Upper lobe of left lung (tissue), 4 donors: ENCODE measurements at regions not wholly inside any gene's neighbourhood (a gene's known extent, or its start where the extent isn't known, plus 50 kb on each side); places are given as distances from the start of the nearest gene placed in this dataset.

ENCODE experiments used
- EP300 ChIP-seq, 4 donors: sonication (generic); formaldehyde crosslinking; IDR thresholded peaks; one replicate each; pipeline ENCODE4 v1.5.1; 2017; ENCODE audit warnings: antibody characterized with exemption in 4 of 4, control low read depth in 2 of 4
- POLR2A ChIP-seq, 4 donors: fragments of 450-650 bp; IDR thresholded peaks; one replicate each; pipeline ENCODE4 v1.5.1; 2016 to 2017; ENCODE audit warnings: antibody characterized with exemption in 4 of 4, mild to moderate bottlenecking in 2 of 4
- POLR2AphosphoS5 ChIP-seq, 2 donors: sonication (generic); formaldehyde crosslinking; IDR thresholded peaks; one replicate each; pipeline ENCODE4 v1.5.1; 2017; ENCODE audit warnings: antibody characterized with exemption in 2 of 2
- TF ChIP-seq, protein P1 (sequence below), 6 experiments: fragments of 450-650 bp in 4 of 6; fragments of 200-600 bp in 2 of 6; sonication (generic) in 2 of 6; IDR thresholded peaks; one replicate each; pipeline ENCODE4 v1.5.1; 2016 to 2019; ENCODE audit warnings: antibody characterized with exemption in 6 of 6

DNA sequence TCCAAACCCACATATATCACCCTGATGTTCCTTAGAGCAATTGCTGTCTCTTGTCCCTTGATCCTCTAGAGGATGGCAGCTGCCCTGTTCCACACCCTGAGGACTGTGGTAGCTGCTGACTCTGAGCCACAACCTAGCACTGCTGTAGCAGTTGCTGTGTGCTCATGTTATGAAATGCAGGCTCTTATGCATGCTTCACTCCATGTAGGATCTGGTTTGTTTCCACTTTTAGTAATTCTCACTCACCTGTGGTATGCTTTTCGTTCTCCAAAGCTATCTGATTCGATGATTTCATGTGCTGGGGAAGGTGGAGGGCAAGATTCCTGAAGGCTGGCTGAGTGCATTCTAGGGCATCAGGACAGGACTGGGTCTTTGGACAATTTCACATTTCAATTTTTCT is 649.0 kb upstream of the RAB6C start:
- no peak for TF ChIP-seq POLR2AphosphoS5 (IDR thresholded peaks at IDR 0.05)
- TF ChIP-seq, protein P1, sequence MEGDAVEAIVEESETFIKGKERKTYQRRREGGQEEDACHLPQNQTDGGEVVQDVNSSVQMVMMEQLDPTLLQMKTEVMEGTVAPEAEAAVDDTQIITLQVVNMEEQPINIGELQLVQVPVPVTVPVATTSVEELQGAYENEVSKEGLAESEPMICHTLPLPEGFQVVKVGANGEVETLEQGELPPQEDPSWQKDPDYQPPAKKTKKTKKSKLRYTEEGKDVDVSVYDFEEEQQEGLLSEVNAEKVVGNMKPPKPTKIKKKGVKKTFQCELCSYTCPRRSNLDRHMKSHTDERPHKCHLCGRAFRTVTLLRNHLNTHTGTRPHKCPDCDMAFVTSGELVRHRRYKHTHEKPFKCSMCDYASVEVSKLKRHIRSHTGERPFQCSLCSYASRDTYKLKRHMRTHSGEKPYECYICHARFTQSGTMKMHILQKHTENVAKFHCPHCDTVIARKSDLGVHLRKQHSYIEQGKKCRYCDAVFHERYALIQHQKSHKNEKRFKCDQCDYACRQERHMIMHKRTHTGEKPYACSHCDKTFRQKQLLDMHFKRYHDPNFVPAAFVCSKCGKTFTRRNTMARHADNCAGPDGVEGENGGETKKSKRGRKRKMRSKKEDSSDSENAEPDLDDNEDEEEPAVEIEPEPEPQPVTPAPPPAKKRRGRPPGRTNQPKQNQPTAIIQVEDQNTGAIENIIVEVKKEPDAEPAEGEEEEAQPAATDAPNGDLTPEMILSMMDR (IDR thresholded peaks at IDR 0.05): no peak
- no peak for TF ChIP-seq POLR2A (IDR thresholded peaks at IDR 0.05)
- no peak for TF ChIP-seq EP300 (IDR thresholded peaks at IDR 0.05)
